GM06990 (cell line): ENCODE measurements at regions not wholly inside any gene's neighbourhood (a gene's known extent, or its start where the extent isn't known, plus 50 kb on each side); places are given as distances from the start of the nearest gene placed in this dataset.

Experiments
- DNase-seq: peaks from one replicate; pipeline ENCODE4 v3.0.0-alpha.2; 2011; ENCODE audit not compliant: insufficient read length; ENCODE audit errors: extremely low read depth
- H3K27me3 ChIP-seq: replicated peaks from 2 replicates; pipeline ENCODE4 v1.6.0; 2011; ENCODE audit warnings: low read length; ENCODE audit not compliant: control insufficient read depth, insufficient read depth
- H3K36me3 ChIP-seq: 2 replicates; pipeline ENCODE4 v1.5.1; 2011; ENCODE audit warnings: low read length; ENCODE audit not compliant: control insufficient read depth, insufficient read depth
- H3K4me3 ChIP-seq: replicated peaks from 2 replicates; pipeline ENCODE4 v1.5.1; 2011; ENCODE audit warnings: low read depth, mild to moderate bottlenecking, control low read depth, low read length
- CTCF ChIP-seq: IDR thresholded peaks from 2 replicates; pipeline ENCODE4 v1.5.1; 2011; ENCODE audit warnings: low read length, control low read depth, mild to moderate bottlenecking, inconsistent platforms; ENCODE audit not compliant: insufficient read depth, poor library complexity, severe bottlenecking

GRCh38 chr4:24337451-24338190, 246.7 kb downstream of the DHX15 start:
- no peak for TF ChIP-seq CTCF
- Histone ChIP-seq H3K4me3 (no peak overlapping the region), H3K27me3 (no peaks in the 10 kb centered on the region), H3K36me3 (no peaks in the 10 kb centered on the region)
- no peak for DNase-seq

GRCh38 chr4:24335616-24336015, 248.7 kb downstream of the DHX15 start:
- H3K4me3 ChIP-seq, result no peak overlapping the region
- no peak for DNase-seq

GRCh38 chr4:24334906-24335305, 249.4 kb downstream of the DHX15 start:
- no peak for TF ChIP-seq CTCF
- no peak overlapping the region for H3K4me3 ChIP-seq

More at GRCh38 chr4:24335616-24336015, 248.7 kb downstream of the DHX15 start:
- TF ChIP-seq CTCF, result no peak
- Histone ChIP-seq H3K27me3 (no peaks in the 10 kb centered on the region), H3K36me3 (no peaks in the 10 kb centered on the region)

GRCh38 chr4:24330573-24330972, 253.8 kb downstream of the DHX15 start:
- no peak for DNase-seq
- Histone ChIP-seq H3K4me3 (no peak overlapping the region), H3K27me3 (no peaks in the 10 kb centered on the region), H3K36me3 (no peaks in the 10 kb centered on the region)
- no peak for TF ChIP-seq CTCF

More at GRCh38 chr4:24334906-24335305, 249.4 kb downstream of the DHX15 start:
- H3K27me3 ChIP-seq, result no peaks in the 10 kb centered on the region
- DNase-seq, result no peak
- H3K36me3 ChIP-seq, result no peaks in the 10 kb centered on the region

- Histone ChIP-seq H3K4me3 (no peak overlapping the region), H3K27me3 (no peaks in the 10 kb centered on the region), H3K36me3 (no peaks in the 10 kb centered on the region)
- DNase-seq, result no peak
- TF ChIP-seq CTCF, result no peak
Observed at GRCh38 chr4:24330172-24330571, 254.2 kb downstream of the DHX15 start.

- Histone ChIP-seq H3K4me3 (no peak overlapping the region), H3K36me3 (no peaks in the 10 kb centered on the region), H3K27me3 (no peaks in the 10 kb centered on the region)
- TF ChIP-seq CTCF, result no peak
- no peak for DNase-seq
Observed at GRCh38 chr4:24328711-24329110, 255.6 kb downstream of the DHX15 start.
